Activated gamma-delta T cell treated with anti-CD3 and anti-CD28 coated beads, Interleukin-2, amount 50 U/mL, for 16 hours (primary cell): ENCODE measurements at regions not wholly inside any gene's neighbourhood (a gene's known extent, or its start where the extent isn't known, plus 50 kb on each side); places are given as distances from the start of the nearest gene placed in this dataset.
"Not testable (repeated sequence)": the region's sequence is repeated elsewhere in the genome, so short reads cannot be mapped to it uniquely, and the experiment has no call there.

Experiments
- DNase-seq: peaks from one replicate; pipeline ENCODE4 v3.0.0-alpha.2; 2020; ENCODE audit warnings: low read depth

GRCh38 chr20:41784209-41784958 lies 166.2 kb upstream of the CHD6 start:
- no peak for DNase-seq

- DNase-seq: no peak
Measured at GRCh38 chr20:41783423-41784208, 165.4 kb upstream of the CHD6 start.

GRCh38 chr20:41782730-41783406 lies 164.7 kb upstream of the CHD6 start:
- DNase-seq: no peak

- no peak for DNase-seq
Measured at GRCh38 chr20:41782255-41782654, 164.1 kb upstream of the CHD6 start.

GRCh38 chr20:41776421-41776820 lies 158.2 kb upstream of the CHD6 start:
- no peak for DNase-seq

GRCh38 chr20:41774291-41774690 lies 156.1 kb upstream of the CHD6 start:
- DNase-seq: no peak

GRCh38 chr20:41770965-41771364 lies 152.8 kb upstream of the CHD6 start:
- no peak for DNase-seq

GRCh38 chr20:41770427-41770826 lies 152.2 kb upstream of the CHD6 start:
- no peak for DNase-seq

GRCh38 chr20:41769592-41770018 lies 151.4 kb upstream of the CHD6 start:
- no peak for DNase-seq

GRCh38 chr20:41750137-41750536 lies 132.0 kb upstream of the CHD6 start:
- no peak for DNase-seq

- DNase-seq: no peak
Measured at GRCh38 chr20:41748756-41749582, 130.8 kb upstream of the CHD6 start.

GRCh38 chr20:41748051-41748450 lies 129.9 kb upstream of the CHD6 start:
- DNase-seq: no peak

GRCh38 chr20:41747226-41747625 lies 129.0 kb upstream of the CHD6 start:
- no peak for DNase-seq

- no peak for DNase-seq
Measured at GRCh38 chr20:41746635-41747034, 128.5 kb upstream of the CHD6 start.

GRCh38 chr20:41738604-41739206 lies 120.5 kb upstream of the CHD6 start:
- DNase-seq: no peak

GRCh38 chr20:41735949-41736348 lies 117.8 kb upstream of the CHD6 start:
- DNase-seq: no peak

- DNase-seq: no peak
Measured at GRCh38 chr20:41734506-41734945, 116.3 kb upstream of the CHD6 start.

GRCh38 chr20:41733151-41733550 lies 115.0 kb upstream of the CHD6 start:
- no peak for DNase-seq

- DNase-seq: not testable (repeated sequence)
Measured at GRCh38 chr20:41731198-41731597, 113.0 kb upstream of the CHD6 start.

GRCh38 chr20:41727681-41728080 lies 109.5 kb upstream of the CHD6 start:
- DNase-seq: not testable (repeated sequence)

GRCh38 chr20:41726727-41727126 lies 108.5 kb upstream of the CHD6 start:
- no peak for DNase-seq
